Cardiac fibroblast (primary cell): ENCODE measurements at regions not wholly inside any gene's neighbourhood (a gene's known extent, or its start where the extent isn't known, plus 50 kb on each side); places are given as distances from the start of the nearest gene placed in this dataset.

Experiments
- DNase-seq, 2 donors: peaks; one replicate each; pipeline versions ENCODE4 v3.0.0 to v3.0.0-alpha.2; 2010; ENCODE audit warnings: low read depth in 2 of 2
- H3K4me3 ChIP-seq, 2 donors: replicated peaks in 1 of 2; 1 replicate in 1 of 2; 2 replicates in 1 of 2; pipeline ENCODE4 v1.5.1; 2011; ENCODE audit warnings: low read depth in 2 of 2, low read length in 2 of 2, mild to moderate bottlenecking in 2 of 2, moderate library complexity in 1 of 2
- CTCF ChIP-seq: IDR thresholded peaks from one replicate; pipeline ENCODE4 v1.5.1; 2011; ENCODE audit warnings: low read depth, mild to moderate bottlenecking, low read length, inconsistent platforms

DNA sequence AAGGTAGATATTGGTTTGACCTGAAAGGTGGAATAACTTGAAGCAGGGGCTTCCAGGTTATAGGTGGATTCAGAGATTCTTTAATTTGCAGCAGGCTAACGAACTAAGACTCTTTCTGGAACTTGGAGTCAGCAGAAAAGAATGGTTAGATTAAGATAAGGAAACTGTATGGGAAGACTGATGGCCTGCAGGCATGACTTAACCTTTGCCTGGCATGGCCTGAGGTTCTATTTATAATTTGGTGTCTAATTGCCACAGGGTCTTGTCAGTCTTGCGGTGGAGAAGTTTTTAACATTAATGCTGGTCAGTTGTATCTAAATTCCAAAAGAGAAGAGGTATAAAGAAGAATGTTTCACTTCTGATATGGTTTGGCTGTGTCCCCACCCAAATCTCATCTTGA lies 110.3 kb upstream of the VCX3A start:
- H3K4me3 ChIP-seq, result no peak overlapping the region
- no peak for DNase-seq
- no peak for TF ChIP-seq CTCF

DNA sequence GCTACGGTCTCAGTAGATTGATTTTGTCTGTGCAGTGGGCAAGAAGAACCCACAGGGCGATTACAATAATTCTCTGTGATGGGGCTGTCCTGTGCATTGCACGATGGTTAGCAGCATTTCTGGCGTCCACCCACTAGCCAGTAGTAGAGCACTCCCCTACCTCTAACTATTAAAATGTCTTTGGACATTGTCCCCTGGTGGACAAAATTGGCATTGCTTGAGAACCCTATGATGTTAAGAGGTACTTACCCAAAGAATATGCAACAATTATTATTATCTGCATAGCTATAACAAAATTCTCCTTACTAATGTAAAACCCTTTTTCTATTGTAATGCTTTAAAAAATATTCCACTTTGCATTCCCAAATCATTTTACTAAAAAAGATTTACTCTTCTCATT lies 109.5 kb upstream of the VCX3A start:
- peak; percentile 7 for TF ChIP-seq CTCF
- no peak overlapping the region for H3K4me3 ChIP-seq
- DNase-seq, result no peak

- no peak overlapping the region for H3K4me3 ChIP-seq
- DNase-seq, result no peak
- no peak for TF ChIP-seq CTCF
These were observed 105.8 kb upstream of the VCX3A start for GRCh38 chrX:6640727-6641126.

DNA sequence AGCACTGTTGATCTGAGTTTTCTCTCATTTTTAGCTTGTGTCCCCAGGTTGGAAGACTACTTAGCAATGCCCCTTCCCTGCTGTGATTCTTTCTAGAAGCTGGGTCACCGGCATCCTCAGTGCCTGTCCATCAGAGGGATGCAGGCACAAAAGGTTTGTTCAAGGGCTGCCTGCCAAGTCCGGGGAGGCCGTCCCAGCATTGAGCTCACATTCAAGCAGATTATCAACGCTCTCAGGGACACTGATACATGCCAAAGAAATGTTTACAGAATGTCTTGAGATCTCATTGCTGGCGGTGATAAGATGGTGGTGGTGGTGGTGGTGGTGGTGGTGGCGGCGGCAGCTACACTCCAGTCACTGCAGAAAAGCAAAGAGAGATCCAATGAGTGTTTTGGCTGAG lies 79.6 kb upstream of the VCX3A start:
- no peak for DNase-seq
- no peak for TF ChIP-seq CTCF
- H3K4me3 ChIP-seq, result no peak overlapping the region

GRCh38 chrX:6599230-6599860 lies 64.4 kb upstream of the VCX3A start:
- TF ChIP-seq CTCF, result no peak
- no peak overlapping the region for H3K4me3 ChIP-seq
- no peak for DNase-seq
